ENCODE measurements at regions not wholly inside any gene's neighbourhood (a gene's known extent, or its start where the extent isn't known, plus 50 kb on each side); places are given as distances from the start of the nearest gene placed in this dataset.

- TF ChIP-seq CTCF (conservative IDR thresholded peaks at IDR 0.05 in 1 of 2, IDR thresholded peaks at IDR 0.05 in 1 of 2; ENCODE audit: low read depth in 1 of 2, low read length in 2 of 2): no peak
- no peak for TF ChIP-seq EZH2 (IDR thresholded peaks at IDR 0.05; ENCODE audit: low read length, missing control alignments)
Measured at GRCh38 chr3:88343264-88343663, 193.5 kb downstream of the C3orf38 start.
